ENCODE measurements at regions not wholly inside any gene's neighbourhood (a gene's known extent, or its start where the extent isn't known, plus 50 kb on each side); places are given as distances from the start of the nearest gene placed in this dataset.

GRCh38 chr2:239688840-239689239, 288.0 kb upstream of the HDAC4 start:
- Histone ChIP-seq H3K27me3 (ENCODE audit: control insufficient read depth, insufficient read depth, low read length) (no peaks in the 10 kb centered on the region), H3K9me3 (ENCODE audit: control insufficient read depth, insufficient read depth, low read depth, low read length) (no peaks in the 10 kb centered on the region), H3K4me2 (ENCODE audit: extremely low read depth, insufficient read depth, low read length) (no peak overlapping the region), H4K20me1 (ENCODE audit: control insufficient read depth, extremely low read depth, insufficient read depth, low read length) (no peaks in the 10 kb centered on the region), H3K79me2 (ENCODE audit: control insufficient read depth, insufficient read depth, low read length) (no peaks in the 10 kb centered on the region), H3K9ac (ENCODE audit: insufficient read depth, low read length) (no peak overlapping the region), H3K4me3 (replicated peaks in 1 of 4; ENCODE audit: control extremely low read depth in 1 of 4, insufficient read depth in 1 of 4, low read depth in 3 of 4, low read length in 4 of 4) (no peak overlapping the region), H3K36me3 (ENCODE audit: control insufficient read depth, insufficient read depth, low read length) (no peaks in the 10 kb centered on the region), H2AFZ (ENCODE audit: low read length) (no peak overlapping the region), H3K4me1 (ENCODE audit: control insufficient read depth, extremely low read depth, insufficient read depth, low read length) (no peaks in the 10 kb centered on the region), H3K27ac (ENCODE audit: insufficient read depth, low read length) (no peak overlapping the region)
- TF ChIP-seq EZH2 (IDR thresholded peaks at IDR 0.05; ENCODE audit: low read length, missing control alignments): no peak
- TF ChIP-seq CTCF (conservative IDR thresholded peaks at IDR 0.05 in 1 of 2, IDR thresholded peaks at IDR 0.05 in 1 of 2; ENCODE audit: low read depth in 1 of 2, low read length in 2 of 2): no peak
- no peak for DNase-seq (ENCODE audit: low read depth in 2 of 2)

- Histone ChIP-seq H3K27ac (ENCODE audit: insufficient read depth, low read length) (no peak overlapping the region), H3K4me3 (replicated peaks in 1 of 4; ENCODE audit: control extremely low read depth in 1 of 4, insufficient read depth in 1 of 4, low read depth in 3 of 4, low read length in 4 of 4) (no peak overlapping the region), H3K27me3 (ENCODE audit: control insufficient read depth, insufficient read depth, low read length) (no peaks in the 10 kb centered on the region), H3K36me3 (ENCODE audit: control insufficient read depth, insufficient read depth, low read length) (no peaks in the 10 kb centered on the region), H3K4me1 (ENCODE audit: control insufficient read depth, extremely low read depth, insufficient read depth, low read length) (no peaks in the 10 kb centered on the region), H3K4me2 (ENCODE audit: extremely low read depth, insufficient read depth, low read length) (no peak overlapping the region), H3K9me3 (ENCODE audit: control insufficient read depth, insufficient read depth, low read depth, low read length) (no peaks in the 10 kb centered on the region), H3K9ac (ENCODE audit: insufficient read depth, low read length) (no peak overlapping the region), H2AFZ (ENCODE audit: low read length) (no peak overlapping the region), H4K20me1 (ENCODE audit: control insufficient read depth, extremely low read depth, insufficient read depth, low read length) (no peaks in the 10 kb centered on the region), H3K79me2 (ENCODE audit: control insufficient read depth, insufficient read depth, low read length) (no peaks in the 10 kb centered on the region)
- DNase-seq (ENCODE audit: low read depth in 2 of 2): no peak
- TF ChIP-seq CTCF (conservative IDR thresholded peaks at IDR 0.05 in 1 of 2, IDR thresholded peaks at IDR 0.05 in 1 of 2; ENCODE audit: low read depth in 1 of 2, low read length in 2 of 2): peak in 1 of 2 donors; percentile 7
- TF ChIP-seq EZH2 (IDR thresholded peaks at IDR 0.05; ENCODE audit: low read length, missing control alignments): no peak
Measured at GRCh38 chr2:239688122-239688681, 287.4 kb upstream of the HDAC4 start.

GRCh38 chr2:239687441-239687840, 286.6 kb upstream of the HDAC4 start:
- H2AFZ ChIP-seq (ENCODE audit: low read length): no peak overlapping the region
- no peak overlapping the region for H3K9ac ChIP-seq (ENCODE audit: insufficient read depth, low read length)
- no peaks in the 10 kb centered on the region for H3K27me3 ChIP-seq (ENCODE audit: control insufficient read depth, insufficient read depth, low read length)
- no peak overlapping the region for H3K4me2 ChIP-seq (ENCODE audit: extremely low read depth, insufficient read depth, low read length)
- no peak overlapping the region for H3K4me3 ChIP-seq (replicated peaks in 1 of 4; ENCODE audit: control extremely low read depth in 1 of 4, insufficient read depth in 1 of 4, low read depth in 3 of 4, low read length in 4 of 4)
- no peaks in the 10 kb centered on the region for H3K9me3 ChIP-seq (ENCODE audit: control insufficient read depth, insufficient read depth, low read depth, low read length)
- no peaks in the 10 kb centered on the region for H4K20me1 ChIP-seq (ENCODE audit: control insufficient read depth, extremely low read depth, insufficient read depth, low read length)
- no peaks in the 10 kb centered on the region for H3K36me3 ChIP-seq (ENCODE audit: control insufficient read depth, insufficient read depth, low read length)
- no peaks in the 10 kb centered on the region for H3K4me1 ChIP-seq (ENCODE audit: control insufficient read depth, extremely low read depth, insufficient read depth, low read length)
- no peak for DNase-seq (ENCODE audit: low read depth in 2 of 2)
- H3K79me2 ChIP-seq (ENCODE audit: control insufficient read depth, insufficient read depth, low read length): no peaks in the 10 kb centered on the region
- H3K27ac ChIP-seq (ENCODE audit: insufficient read depth, low read length): no peak overlapping the region
- TF ChIP-seq CTCF (conservative IDR thresholded peaks at IDR 0.05 in 1 of 2, IDR thresholded peaks at IDR 0.05 in 1 of 2; ENCODE audit: low read depth in 1 of 2, low read length in 2 of 2) (no peak), EZH2 (IDR thresholded peaks at IDR 0.05; ENCODE audit: low read length, missing control alignments) (no peak)
